ENCODE measurements at regions not wholly inside any gene's neighbourhood (a gene's known extent, or its start where the extent isn't known, plus 50 kb on each side); places are given as distances from the start of the nearest gene placed in this dataset.
A peak's percentile ranks its signal among the peaks of the same experiment; 100 is the strongest.

- DNase-seq (ENCODE audit: low spot score): no peak
- TF ChIP-seq CTCF (IDR thresholded peaks at IDR 0.05): no peak
- Mint-ChIP-seq H3K27me3 (ENCODE audit: low read depth) (no peaks in the 10 kb centered on the region), H3K27ac (ENCODE audit: unreplicated experiment) (peak overlapping the region; percentile 89), H3K4me1 (ENCODE audit: low read depth) (peaks cover 32% of the 10 kb centered on the region), H3K9me3 (ENCODE audit: low read depth) (no peaks in the 10 kb centered on the region), H3K36me3 (ENCODE audit: low read depth) (no peaks in the 10 kb centered on the region), H3K4me3 (ENCODE audit: unreplicated experiment) (no peak overlapping the region)
Observed at GRCh38 chr10:31129271-31129670, 97.6 kb upstream of the ZNF438 start.

GRCh38 chr10:31129880-31130405 lies 98.3 kb upstream of the ZNF438 start:
- no peak overlapping the region for H3K4me3 Mint-ChIP-seq (ENCODE audit: unreplicated experiment)
- peaks cover 36% of the 10 kb centered on the region for H3K4me1 Mint-ChIP-seq (ENCODE audit: low read depth)
- TF ChIP-seq CTCF (IDR thresholded peaks at IDR 0.05): no peak
- H3K36me3 Mint-ChIP-seq (ENCODE audit: low read depth): no peaks in the 10 kb centered on the region
- no peaks in the 10 kb centered on the region for H3K27me3 Mint-ChIP-seq (ENCODE audit: low read depth)
- DNase-seq (ENCODE audit: low spot score): no peak
- no peak overlapping the region for H3K27ac Mint-ChIP-seq (ENCODE audit: unreplicated experiment)
- H3K9me3 Mint-ChIP-seq (ENCODE audit: low read depth): no peaks in the 10 kb centered on the region

GRCh38 chr10:31130406-31130805 lies 98.7 kb upstream of the ZNF438 start:
- Mint-ChIP-seq H3K27ac (ENCODE audit: unreplicated experiment) (no peak overlapping the region), H3K36me3 (ENCODE audit: low read depth) (no peaks in the 10 kb centered on the region), H3K27me3 (ENCODE audit: low read depth) (no peaks in the 10 kb centered on the region), H3K4me1 (ENCODE audit: low read depth) (peaks cover 38% of the 10 kb centered on the region), H3K9me3 (ENCODE audit: low read depth) (no peaks in the 10 kb centered on the region), H3K4me3 (ENCODE audit: unreplicated experiment) (no peak overlapping the region)
- no peak for TF ChIP-seq CTCF (IDR thresholded peaks at IDR 0.05)
- no peak for DNase-seq (ENCODE audit: low spot score)

- DNase-seq (ENCODE audit: low spot score): no peak
- no peak overlapping the region for H3K27ac Mint-ChIP-seq (ENCODE audit: unreplicated experiment)
- H3K27me3 Mint-ChIP-seq (ENCODE audit: low read depth): no peaks in the 10 kb centered on the region
- no peak overlapping the region for H3K4me3 Mint-ChIP-seq (ENCODE audit: unreplicated experiment)
- H3K4me1 Mint-ChIP-seq (ENCODE audit: low read depth): peaks cover 38% of the 10 kb centered on the region
- no peaks in the 10 kb centered on the region for H3K9me3 Mint-ChIP-seq (ENCODE audit: low read depth)
- no peaks in the 10 kb centered on the region for H3K36me3 Mint-ChIP-seq (ENCODE audit: low read depth)
- TF ChIP-seq CTCF (IDR thresholded peaks at IDR 0.05): no peak
Observed at GRCh38 chr10:31131251-31131650, 99.6 kb upstream of the ZNF438 start.

GRCh38 chr10:31132681-31133244 lies 101.1 kb upstream of the ZNF438 start:
- H3K4me1 Mint-ChIP-seq (ENCODE audit: low read depth): peaks cover 50% of the 10 kb centered on the region
- no peaks in the 10 kb centered on the region for H3K36me3 Mint-ChIP-seq (ENCODE audit: low read depth)
- H3K4me3 Mint-ChIP-seq (ENCODE audit: unreplicated experiment): no peak overlapping the region
- TF ChIP-seq CTCF (IDR thresholded peaks at IDR 0.05): no peak
- DNase-seq (ENCODE audit: low spot score): no peak
- no peaks in the 10 kb centered on the region for H3K9me3 Mint-ChIP-seq (ENCODE audit: low read depth)
- H3K27me3 Mint-ChIP-seq (ENCODE audit: low read depth): no peaks in the 10 kb centered on the region
- no peak overlapping the region for H3K27ac Mint-ChIP-seq (ENCODE audit: unreplicated experiment)
